RPMI8226 (cell line): ENCODE measurements at regions not wholly inside any gene's neighbourhood (a gene's known extent, or its start where the extent isn't known, plus 50 kb on each side); places are given as distances from the start of the nearest gene placed in this dataset.

Source experiments
- DNase-seq: peaks from one replicate; pipeline ENCODE4 v3.0.0-alpha.2; 2015

DNA sequence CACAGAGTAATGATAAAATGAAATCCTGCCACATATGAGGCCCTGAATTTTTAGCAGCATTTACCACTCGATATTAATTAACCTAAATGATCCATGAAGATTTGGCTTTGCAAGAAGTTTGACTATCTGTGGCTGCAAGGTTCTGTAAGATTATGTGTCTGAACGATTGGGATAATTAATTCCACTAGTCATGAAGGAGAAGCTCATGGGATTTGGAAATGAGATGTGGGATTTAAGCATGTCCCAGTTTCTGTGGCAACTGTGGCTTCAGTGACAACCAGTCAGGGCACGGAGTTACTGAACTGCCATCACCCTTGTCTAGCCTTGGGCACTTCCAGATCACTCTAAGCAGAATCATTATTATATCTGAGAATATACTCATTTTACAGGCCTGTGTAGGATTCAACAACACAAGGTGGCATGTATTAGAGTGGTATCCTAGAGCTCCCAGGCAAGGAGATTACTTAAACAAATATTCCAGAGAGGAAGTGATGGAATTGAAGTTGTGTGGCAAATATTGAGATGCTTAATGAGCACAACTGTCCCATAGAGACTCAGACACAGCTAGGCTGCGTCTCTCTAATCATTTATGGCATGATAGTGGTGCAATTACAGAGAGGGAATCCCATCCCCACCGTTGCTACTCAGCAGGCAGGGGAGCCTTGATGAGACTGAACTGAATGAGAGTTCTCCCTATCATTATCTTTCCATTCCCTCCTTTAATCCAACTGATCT lies 205.0 kb upstream of the KRR1 start:
- no peak for DNase-seq

DNA sequence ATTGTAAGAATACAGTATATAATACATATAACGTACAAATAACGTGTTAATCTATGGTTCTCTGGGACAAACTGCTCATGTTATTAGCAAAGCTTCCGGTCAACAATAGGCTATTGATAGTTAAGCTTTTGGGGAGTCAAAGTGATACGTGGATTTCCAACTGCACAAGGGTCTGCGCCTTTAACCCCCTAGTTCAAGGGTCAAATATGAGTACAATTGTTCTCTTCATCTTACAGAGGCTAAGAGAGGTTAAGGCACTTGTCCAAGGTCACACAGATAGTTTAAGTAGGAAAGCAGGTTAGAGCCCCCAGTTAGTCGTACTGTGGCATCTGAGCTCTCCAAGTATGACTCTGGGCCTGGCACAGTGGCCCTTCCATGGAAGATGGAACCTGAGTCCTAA lies 204.3 kb upstream of the KRR1 start:
- no peak for DNase-seq

DNA sequence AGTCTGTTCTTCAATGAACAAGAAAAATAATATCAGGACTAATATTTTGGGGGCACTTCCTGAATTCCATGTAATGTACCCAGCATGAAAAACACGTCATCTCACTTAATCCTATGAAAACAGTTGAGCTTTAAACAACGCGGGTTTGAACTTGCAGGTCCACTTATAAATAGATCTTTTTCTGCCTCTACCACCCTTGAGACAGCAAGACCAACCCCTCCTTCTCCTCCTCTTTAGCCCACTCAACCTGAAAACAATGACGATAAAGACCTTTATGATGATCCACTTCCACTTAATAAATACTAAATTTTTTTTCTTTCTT lies 203.9 kb upstream of the KRR1 start:
- no peak for DNase-seq

DNA sequence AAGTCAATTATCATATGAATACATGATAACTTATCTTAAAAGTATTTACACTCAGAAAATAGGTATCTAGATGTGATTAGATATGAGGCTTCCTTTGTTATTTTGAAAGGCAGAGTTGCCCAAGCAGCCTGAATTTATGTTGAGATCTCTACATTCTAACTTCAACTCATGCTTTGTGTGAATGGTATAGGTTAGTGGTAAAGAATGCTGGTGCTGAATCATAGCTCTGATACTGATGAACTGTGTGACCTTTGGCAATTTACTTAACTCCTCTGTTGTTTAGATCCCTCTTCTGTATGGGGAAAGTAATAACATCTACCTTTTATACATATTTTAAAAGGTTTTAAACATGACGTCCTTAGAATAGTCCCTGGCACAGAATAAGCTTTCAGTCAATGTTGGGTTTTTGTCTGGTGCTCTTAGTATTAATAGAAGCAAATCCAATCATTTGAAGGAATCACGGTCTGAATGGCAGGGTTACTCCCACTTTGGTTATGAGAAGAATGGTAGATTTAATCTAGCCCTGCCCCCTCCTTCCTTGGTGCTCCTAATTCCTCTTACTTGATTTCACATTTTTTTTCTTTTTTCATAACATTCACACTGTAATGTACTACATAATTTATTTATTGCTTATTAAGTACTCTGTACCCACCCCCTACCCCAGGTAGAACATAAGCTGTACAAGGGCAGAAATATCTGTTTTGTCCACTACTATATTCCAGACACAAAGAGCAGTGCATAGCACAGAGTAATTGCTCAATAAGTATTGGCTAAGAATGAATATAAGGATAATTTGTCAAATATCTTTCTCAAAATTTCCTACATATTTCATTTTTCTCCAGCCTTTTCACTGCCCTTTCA lies 203.3 kb upstream of the KRR1 start:
- DNase-seq, result no peak

DNA sequence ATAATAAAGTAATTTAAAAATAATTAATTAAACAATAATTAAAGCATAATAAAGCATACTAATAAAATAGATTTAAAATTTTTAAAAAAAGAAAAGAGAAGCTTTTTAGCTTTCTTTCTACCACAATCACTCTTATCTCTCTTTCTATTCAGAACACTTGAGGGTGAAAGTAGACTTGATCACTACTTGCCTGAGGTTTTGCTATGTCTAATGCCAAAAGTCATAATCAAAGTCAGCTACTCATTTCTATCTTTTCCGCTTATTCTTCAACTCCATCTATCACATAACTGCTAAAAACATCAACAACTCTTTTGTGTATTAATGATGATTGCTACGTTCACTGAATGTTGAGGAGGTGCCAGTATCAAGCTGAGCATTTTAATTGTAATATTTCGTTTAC lies 202.0 kb upstream of the KRR1 start:
- DNase-seq, result no peak

DNA sequence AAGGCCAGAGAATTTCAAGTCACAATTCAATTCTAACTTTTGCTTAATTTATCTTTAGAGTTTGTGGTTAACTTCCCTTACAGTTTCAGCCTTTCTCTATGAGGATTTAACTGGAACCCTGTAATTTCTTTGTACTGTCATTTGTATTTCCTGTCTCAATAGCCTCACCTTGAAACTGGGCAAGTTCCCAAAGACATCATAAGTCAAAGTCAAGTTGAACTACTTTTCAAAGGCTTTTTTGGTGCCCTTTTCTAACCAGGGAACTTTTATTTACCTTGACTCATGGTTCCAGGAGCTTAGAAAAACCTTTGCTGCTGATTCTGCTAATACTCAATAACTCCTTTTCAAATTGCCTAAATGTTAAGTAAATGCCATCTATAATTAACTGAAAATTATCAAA lies 200.8 kb upstream of the KRR1 start:
- peak; percentile 72 for DNase-seq

DNA sequence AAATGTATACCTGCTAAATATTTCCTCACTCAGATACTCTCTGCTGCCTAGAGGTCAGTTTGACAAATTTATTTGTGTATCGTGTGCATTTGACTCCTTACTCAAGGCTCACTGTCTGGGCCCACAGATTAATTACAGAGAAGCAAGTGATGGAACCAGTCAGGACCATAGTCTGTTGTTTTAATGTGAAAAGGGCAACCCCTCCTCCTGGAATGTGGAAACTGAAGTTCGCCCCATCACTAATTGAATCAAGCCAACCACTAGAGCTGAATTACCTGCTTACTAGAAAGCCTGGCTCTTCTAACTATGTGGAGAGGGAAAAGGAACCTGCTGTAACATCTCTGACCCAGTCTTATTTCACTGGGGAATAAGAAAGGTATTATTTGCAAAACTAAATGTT lies 199.9 kb upstream of the KRR1 start:
- no peak for DNase-seq

DNA sequence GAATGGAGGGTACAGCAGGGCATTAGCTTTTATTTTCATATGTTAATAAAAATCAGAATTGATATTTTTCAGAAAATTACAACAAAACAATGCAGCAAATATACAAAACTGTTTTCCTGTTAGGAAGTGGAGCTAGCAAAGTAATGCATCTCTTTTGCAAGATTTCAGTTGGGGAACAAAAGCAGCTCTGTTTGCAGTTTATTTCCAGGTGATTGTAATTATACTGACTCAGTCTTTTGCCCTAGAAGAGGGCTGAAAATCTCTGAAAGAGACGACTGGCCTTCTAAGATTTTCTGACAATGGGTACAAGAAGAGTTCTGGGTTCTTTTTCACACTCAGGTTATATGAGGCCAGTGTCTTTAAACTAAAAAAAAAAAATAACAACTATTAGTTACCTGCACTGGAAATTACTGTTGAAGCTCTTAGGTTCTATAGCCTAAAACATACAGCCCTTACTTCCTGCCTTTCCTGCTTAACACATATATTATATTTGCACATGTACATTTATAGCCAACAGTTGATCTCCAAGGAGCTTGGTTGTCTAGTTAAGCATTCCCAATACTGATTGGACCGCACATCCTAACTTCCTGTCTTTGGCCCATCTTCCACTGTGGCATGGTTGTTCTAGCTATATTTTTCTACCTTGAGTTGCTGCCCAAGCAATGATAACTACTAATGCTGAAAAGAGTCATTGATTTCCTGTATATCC lies 199.1 kb upstream of the KRR1 start:
- no peak for DNase-seq

DNA sequence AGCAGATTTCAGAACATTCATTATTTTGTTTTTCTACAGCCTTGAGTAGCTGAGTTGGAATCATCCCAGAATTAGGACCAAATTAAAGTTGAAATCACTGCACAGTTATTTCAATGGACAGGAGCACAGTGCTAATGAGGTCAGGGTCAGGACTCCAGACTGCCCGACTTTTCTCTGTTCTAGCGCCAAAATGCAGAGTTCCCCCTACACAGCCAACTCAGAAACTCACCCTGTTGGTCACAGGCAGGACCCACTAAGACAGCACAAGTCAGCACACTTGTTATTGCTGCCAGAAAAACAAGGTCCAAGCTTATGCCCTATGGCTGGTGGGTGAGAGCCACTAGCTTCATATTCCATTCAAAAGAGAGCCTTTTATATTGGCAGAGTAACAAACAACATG lies 198.1 kb upstream of the KRR1 start:
- no peak for DNase-seq

DNA sequence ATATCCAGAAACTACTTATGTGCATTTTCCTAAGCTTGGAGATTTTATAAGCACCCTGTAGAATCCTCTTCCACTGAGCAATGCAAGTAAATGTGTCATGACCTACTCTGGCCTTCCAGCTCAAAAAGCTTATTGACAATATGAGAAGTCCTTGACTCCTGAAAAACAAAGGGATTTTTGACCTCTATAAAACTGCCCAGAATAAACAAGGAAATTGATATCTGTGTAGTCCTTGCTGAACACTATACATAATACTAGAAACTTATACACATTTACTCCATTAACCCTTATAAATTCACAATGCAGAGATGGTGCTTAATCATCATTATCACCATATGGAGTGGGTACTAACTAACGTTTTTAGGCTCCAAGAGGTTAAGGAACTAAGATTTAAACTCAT lies 197.4 kb upstream of the KRR1 start:
- DNase-seq, result no peak

DNA sequence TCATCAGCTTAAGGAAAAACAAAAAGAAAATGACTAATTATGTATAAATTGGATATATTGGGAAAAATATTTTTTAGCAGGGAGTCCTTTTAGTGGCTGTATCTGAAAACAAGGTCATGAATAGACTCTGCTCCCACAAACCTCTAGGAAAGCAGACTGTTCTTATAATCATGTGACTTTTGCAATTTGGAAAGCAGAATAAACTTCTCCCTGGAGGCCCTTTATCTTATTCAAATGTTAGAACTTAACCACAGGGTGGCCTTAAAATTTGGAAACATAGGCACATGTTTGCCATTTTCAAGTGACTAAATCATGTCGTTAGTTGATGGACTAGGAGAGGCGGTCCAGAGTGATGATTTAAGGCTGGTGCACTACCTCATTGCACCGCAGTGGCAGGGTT lies 196.6 kb upstream of the KRR1 start:
- no peak for DNase-seq

DNA sequence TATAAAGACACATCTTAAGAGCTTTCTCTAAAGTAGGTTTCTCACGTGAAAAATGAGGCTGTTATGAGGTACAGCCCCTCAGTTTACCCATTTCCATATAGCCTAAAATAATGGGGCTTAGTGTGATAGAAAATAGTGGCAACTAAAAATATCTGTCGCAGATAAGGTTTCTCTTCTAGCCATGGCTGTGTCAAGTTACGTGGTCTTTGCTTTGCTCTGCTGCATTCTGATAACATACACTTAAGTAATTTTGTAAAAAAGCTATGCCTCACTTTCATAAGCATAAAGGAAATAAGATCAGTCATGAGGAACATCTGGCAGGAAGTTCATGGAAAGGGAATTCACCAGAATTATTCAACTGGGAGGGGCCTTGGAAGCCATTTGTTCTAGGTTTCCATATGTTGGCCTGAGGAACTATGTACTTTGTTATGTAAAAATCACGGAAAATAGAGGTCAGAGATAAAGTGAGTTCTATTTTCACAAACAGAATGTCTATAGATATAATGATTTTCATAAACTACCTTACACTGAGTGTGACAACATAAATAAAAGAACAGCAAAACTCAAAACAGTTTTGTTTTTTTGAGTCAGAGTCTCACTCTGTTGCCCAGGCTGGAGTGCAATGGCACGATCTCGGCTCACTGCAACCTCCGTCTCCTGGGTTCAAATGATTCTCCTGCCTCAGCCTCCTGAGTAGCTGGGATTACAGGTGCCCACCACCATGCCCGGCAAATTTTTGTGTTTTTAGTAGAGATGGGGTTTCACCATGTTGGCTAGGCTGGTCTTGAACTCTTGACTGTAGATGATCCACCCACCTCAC lies 195.6 kb upstream of the KRR1 start:
- no peak for DNase-seq

DNA sequence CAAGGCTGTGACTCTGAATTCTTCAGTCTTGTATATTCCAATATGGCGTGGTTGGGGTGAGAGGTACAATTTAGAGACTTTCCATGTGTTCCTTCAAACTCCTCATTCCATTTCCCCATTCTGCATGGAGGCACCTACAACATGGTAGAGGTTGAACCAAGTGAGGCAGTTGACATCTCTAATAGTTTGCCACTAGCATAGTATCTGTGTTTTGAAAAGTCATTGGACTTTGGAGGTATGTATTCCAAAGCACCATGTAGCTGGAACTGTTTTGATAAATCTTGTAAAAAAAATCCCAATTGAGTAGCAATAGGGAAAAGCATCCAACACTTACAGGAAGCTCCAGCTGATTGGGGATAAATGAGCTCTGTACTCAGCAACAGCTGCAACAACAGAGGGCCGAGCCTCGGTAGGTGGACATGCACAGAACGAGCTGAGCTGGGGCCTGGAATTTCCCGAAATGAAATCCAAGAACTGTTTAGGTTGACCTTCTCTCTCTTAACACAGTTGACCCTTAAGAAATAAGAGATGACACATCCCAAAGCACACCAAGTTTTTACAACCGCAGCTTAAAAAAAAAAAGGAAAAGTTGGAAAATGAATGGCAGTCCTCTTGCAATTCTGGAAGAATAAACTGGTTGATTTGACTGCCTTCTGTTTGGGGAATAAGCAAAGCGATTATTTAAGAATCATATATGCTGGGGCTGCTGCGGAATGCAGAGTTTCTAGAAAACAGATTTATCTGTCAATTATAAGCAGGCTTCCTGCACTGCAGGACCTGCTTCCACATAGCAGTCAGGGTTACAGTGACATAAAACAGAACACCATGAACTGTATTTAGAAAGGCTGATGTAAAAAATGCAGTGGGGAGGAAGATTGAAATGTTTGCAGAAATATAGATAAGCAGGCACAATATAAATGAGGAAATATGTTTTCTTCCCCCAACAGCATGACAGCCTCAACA lies 194.6 kb upstream of the KRR1 start:
- DNase-seq, result no peak

DNA sequence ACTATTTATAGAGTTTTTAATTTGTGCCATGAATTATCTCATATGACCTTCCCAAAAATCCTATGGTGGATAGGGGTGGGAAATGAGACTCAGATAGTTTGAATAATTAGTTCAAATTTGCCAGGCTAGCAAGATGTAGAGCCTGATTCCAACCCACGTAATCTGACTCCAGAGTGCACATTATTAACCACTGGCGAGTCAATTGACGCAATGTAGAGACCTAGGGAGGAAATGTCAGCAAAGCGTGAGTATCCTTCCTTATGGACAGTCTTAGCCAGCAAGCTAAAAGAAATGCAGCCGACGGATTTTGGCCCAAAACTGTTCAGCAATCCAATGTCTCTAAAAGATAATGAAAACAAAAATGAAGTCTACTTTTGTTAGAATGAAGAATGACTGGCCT lies 193.3 kb upstream of the KRR1 start:
- DNase-seq, result no peak

DNA sequence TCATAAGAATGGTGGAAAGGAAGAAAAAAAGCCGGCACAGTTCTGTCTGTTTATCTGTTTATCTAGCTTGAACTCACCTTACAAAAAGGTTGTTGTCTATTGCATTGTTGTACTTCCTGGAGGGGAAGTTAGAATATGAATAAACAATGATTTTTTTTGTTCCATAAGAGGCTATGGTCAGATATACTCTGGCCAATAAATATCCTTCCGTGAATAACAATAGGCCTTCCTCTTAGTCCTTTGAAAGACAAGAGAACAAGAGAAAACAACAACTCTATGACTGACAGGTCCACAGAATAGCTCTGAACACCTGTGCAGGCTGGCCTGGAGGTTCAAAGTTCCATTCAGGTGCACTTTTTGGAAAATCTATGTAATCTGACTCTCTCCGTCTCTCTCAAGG lies 192.8 kb upstream of the KRR1 start:
- DNase-seq, result no peak

DNA sequence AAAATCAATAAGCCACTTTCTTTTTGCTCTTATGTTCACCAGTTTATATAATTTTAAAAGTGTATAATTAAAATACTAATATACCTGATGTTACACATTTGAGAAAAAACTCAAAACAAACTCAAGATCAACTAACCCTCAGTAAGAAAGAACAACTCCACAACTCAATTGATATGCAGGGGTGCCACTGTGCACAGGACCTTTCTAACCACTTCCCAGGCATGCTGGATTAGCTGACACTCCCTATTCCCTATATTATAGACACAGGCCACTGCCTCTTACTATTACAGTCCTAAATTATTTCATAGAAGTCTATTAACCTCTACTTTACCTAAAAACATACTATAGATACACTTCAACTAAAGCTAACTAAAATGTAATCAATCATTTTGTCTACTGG lies 191.7 kb upstream of the KRR1 start:
- no peak for DNase-seq

DNA sequence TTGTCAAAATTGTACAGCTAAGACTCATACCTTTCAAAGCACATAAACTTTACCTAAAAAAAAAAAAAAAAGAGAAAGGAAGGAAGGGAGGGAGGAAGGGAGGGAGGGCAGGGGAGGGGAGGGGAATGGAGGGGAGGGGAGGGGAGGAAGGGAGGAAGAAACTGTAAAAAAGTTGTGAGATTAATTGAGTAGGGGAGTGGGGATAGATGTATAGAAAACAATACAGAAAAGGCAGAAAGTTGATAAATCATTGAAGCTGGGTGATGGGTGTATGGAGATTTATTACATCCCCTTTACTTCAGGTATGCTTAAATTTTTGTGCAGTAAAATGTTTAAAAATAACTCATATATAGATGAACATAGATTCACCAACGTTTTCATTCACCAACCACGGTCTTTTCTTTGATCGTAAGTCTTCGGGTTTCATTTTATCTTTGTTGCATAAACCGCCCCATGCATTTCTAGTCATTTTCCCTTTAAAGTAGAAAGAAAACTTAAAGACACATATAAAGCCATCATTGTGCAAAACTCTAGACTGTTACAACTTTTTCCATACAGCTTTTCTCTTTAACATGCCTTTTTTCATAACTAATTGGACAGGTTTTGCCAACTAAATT lies 191.2 kb upstream of the KRR1 start:
- DNase-seq, result no peak

DNA sequence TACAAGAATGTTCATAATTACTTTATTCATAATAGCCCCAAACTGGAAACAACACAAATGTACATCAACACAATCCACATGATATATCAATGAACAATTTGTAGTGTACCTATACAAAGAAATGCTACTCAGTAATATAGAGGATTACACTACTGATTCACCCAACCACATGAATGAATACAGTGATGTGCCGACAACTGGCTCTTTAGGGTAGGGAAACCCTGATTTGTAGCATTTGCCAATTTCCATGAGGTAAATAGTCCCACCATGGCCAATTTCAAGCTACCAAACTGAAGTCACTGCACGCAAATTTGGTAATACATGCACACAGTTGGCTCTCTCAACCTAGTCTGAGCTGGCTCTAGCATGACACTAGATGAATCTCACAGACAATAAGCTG lies 190.4 kb upstream of the KRR1 start:
- no peak for DNase-seq

DNA sequence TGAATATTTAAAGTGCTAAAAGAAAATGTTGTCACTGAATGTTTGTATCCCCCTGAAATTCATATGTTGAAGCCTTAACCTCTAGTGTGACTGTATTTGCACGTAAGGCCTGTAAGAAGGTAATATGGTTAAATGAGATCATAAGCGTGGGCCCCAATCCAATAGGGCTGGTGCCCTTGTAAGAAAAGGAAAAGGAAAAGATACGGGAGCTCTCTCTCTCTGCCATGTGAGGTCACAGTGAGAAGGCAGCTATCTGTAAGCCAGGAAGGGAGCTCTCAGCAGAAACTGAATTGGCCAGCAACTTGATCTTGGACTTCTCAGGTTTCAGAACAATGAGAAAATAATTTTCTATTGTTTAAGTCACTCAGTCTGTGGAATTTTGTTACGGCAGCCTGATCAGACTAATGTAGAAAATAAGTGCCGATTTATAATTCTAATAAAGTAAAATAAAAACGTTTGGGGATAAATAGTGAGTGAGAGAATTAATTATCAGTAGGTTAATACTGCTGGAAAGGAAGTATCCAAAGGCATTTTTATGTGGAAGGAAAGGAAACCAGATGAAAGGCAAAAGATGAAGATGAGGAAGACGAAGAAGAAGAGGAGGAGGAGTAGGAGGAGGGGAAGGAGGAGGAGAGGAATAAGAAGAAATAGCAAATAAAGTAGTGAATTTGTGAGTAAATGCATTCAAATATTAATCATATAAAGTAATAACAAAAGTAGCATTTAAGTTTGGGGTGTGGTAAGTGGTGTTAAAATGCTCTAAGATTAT lies 188.5 kb upstream of the KRR1 start:
- DNase-seq, result no peak

DNA sequence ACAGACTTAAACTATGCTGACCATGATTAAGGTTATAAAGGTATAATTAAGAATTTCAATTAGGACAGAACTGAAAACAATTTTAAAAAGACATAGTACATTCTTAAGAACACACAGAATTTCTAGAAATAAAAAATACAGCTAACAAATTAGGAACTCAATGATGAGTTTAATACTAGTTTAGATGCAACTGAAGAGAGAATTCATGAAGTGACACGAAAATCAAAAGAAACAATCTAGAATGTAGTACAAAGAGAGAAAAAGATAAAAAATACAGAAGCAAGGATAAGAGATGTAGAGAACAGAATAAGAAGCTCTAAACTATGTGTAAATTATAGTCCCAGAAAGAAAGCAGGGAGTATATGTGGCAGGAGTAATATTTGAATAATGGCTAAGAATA lies 187.8 kb upstream of the KRR1 start:
- no peak for DNase-seq

DNA sequence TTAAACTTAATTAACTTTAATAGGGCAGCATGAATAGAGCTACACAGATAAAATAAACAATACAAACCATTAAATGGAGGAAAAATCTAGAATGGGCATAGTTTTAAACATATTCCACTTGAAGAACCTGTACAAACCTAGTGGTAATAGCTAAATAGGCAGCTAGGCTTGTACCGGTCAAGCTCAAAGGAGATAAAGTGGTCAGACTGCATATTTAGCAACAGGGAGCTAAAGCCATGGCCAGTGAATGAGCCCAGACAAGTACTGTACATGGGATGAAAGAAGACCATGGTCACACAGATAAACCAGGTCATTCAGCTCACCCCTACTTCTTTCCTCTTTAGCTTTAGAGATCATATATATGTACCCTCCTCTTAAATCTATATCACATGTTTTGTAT lies 186.6 kb upstream of the KRR1 start:
- DNase-seq, result no peak
